Ishikawa (cell line): ENCODE measurements at regions not wholly inside any gene's neighbourhood (a gene's known extent, or its start where the extent isn't known, plus 50 kb on each side); places are given as distances from the start of the nearest gene placed in this dataset.

Source experiments
- NFIC ChIP-seq: IDR thresholded peaks from 2 replicates; pipeline ENCODE4 v1.6.1; 2012
- REST ChIP-seq: IDR thresholded peaks from 2 replicates; pipeline ENCODE4 v1.6.1; 2012; ENCODE audit warnings: low read depth, mild to moderate bottlenecking

DNA sequence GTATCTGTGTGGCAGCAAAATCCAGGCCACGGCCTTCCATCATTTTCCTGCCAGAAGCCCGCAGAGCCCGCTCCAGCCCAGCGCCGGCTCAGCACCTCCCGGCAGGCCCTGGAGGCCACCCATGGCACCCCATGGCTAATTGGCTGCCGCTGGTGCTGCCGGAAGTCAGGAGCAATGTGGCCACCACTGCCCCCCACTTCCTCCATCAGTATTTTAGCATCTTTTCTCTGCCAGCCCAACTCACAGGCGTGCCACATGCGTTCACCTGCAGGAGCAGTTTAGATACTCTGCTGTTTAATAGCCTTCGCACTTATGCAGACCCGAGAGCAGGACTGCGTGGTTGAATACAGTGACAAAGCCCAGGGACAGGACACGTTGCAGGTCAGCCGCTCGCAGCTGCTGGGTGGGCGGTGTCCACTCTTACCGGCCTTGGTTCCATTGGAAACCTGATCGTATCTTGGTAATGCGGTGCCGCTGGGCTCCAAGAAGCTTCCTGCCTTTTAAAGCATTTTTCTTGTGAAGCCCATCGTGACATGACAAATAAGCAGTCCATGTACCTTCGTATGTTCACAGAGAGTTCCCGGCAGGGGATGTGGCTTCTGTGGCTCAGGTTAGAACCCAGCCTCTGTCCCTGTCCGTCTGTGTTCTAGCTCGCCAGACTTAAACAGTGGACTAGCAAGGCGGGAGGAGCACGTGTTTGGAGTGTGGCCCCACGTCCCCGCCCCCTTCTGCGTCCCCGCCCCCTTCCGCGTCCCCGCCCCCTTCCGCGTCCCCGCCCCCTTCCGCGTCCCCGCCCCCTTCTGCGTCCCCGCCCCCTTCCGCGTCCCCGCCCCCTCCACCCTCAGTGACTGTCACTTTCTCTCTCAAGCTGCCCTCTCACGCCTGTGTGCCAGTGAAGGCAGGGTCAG is 162.0 kb upstream of the SOX1 start:
- TF ChIP-seq REST (no peak), NFIC (no peak)
